ENCODE measurements at regions not wholly inside any gene's neighbourhood (a gene's known extent, or its start where the extent isn't known, plus 50 kb on each side); places are given as distances from the start of the nearest gene placed in this dataset.

DNA sequence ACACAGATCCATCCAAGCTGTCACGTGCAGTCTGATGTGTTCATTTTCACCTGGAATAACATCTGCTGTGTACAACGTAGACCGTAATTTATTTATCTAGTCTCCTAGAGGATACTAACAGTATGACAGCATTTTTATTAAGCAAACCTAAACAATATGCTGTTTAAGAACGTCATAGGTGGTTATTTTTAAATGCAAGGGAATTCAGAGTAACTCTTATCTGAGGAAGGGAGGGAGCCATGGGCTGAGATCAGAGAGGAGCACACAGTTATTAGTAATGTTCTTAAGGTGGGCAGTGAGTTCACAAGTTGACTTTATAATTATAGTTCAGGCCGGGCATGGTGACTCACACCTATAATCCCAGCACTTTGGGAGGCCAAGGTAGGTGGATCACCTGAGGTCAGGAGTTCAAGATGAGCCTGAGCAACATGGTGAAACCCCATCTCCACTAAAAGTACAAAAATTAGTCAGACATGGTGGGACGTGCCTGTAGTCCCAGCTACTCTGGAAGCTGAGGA lies 193.6 kb downstream of the UACA start:
- no peak for DNase-seq (ENCODE audit: low read depth)
- H3K4me3 ChIP-seq (ENCODE audit: low read depth, low read length): no peak overlapping the region
- TF ChIP-seq, protein P1, sequence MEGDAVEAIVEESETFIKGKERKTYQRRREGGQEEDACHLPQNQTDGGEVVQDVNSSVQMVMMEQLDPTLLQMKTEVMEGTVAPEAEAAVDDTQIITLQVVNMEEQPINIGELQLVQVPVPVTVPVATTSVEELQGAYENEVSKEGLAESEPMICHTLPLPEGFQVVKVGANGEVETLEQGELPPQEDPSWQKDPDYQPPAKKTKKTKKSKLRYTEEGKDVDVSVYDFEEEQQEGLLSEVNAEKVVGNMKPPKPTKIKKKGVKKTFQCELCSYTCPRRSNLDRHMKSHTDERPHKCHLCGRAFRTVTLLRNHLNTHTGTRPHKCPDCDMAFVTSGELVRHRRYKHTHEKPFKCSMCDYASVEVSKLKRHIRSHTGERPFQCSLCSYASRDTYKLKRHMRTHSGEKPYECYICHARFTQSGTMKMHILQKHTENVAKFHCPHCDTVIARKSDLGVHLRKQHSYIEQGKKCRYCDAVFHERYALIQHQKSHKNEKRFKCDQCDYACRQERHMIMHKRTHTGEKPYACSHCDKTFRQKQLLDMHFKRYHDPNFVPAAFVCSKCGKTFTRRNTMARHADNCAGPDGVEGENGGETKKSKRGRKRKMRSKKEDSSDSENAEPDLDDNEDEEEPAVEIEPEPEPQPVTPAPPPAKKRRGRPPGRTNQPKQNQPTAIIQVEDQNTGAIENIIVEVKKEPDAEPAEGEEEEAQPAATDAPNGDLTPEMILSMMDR (IDR thresholded peaks at IDR 0.05; ENCODE audit: control insufficient read depth, extremely low read depth, insufficient read depth): no peak

DNA sequence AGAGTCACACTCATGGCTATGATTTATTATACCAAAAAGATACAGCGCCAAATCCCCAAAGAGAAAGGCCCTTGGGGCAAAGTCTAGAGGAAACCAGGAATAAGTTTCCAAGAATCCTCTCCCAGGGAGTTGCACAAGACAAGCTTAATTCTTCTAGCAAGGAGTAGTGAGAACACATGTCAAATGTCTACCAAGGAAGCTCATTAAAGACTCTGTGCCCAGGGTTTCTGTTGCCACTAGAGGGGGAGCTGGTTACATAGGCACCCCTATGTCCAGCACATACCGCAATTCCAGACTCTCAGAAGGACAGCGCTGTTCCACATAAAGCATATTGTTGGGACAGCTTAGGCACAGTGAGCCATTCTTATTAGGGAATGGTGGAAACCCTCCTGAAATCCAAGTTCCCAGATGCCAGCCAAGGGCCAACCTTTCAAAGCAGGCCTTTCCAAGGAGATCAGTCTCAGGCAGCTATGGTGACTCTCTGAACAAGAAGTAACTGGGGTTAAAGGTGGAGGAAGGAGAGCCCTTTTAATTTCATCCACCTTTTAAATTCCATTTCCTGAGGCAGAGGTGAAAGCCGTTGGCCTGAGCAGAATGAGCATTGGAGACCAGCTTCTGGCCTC lies 194.2 kb downstream of the UACA start:
- TF ChIP-seq, protein P1 (IDR thresholded peaks at IDR 0.05; ENCODE audit: control insufficient read depth, extremely low read depth, insufficient read depth): peak; percentile 51
- H3K4me3 ChIP-seq (ENCODE audit: low read depth, low read length): no peak overlapping the region
- DNase-seq (ENCODE audit: low read depth): no peak

DNA sequence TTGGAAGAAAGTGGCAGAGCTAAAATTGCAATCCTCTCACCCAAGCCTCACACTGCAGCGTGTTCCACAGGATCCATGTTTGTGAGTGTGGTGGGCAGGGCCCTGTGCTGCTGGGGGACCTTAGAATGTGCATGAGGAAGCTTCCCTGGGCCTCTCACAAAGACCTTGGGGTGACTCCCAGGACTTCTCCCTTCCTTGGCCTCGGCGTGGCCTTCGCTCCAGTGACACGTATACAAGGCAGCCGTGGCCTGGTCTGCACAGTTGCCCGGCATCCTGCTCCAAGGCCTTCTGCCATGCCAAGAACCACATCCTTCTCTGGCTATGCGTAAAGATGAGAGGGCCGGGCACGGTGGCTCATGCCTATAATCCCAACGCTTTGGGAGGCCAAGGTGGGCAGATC lies 196.4 kb downstream of the UACA start:
- no peak for DNase-seq (ENCODE audit: low read depth)
- TF ChIP-seq, protein P1 (IDR thresholded peaks at IDR 0.05; ENCODE audit: control insufficient read depth, extremely low read depth, insufficient read depth): no peak
- H3K4me3 ChIP-seq (ENCODE audit: low read depth, low read length): no peak overlapping the region

DNA sequence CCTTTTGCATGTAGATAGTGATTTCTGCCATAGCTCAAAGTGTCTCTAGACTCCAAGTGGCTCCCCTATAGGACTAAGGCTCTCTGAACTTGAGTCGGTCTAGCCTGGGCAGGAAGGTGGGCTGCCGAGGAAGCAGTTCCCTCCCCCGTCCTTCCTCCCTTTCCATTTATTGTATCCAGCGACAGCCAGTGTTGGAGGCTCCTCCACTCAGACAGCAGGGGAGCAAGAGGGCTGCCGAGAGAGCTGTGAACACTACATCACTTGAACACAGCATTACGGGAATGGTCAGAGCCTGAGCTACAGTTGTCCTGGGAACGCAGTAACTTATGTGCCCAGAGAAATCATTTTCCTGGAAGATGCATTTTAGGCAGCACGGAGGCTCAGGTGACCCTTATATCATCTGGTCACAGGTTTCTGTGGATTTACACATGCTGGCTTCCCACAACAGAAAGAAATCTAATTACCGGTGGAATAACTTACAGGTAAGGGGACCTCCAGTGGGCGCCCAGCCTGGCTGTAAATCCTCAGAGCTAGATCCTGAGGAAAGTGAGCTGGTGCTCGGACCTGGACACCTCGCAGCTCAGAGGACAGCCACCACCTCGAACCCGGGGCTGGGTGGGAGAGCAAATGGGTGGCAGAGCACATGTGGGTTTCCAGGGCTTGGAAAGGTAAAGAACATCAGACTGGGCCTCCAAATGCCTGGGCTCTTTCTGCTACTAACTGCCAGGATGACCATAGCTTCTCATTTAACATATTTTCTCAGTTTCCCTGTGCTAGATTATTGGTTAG lies 197.1 kb downstream of the UACA start:
- no peak overlapping the region for H3K4me3 ChIP-seq (ENCODE audit: low read depth, low read length)
- TF ChIP-seq, protein P1 (IDR thresholded peaks at IDR 0.05; ENCODE audit: control insufficient read depth, extremely low read depth, insufficient read depth): no peak
- no peak for DNase-seq (ENCODE audit: low read depth)

DNA sequence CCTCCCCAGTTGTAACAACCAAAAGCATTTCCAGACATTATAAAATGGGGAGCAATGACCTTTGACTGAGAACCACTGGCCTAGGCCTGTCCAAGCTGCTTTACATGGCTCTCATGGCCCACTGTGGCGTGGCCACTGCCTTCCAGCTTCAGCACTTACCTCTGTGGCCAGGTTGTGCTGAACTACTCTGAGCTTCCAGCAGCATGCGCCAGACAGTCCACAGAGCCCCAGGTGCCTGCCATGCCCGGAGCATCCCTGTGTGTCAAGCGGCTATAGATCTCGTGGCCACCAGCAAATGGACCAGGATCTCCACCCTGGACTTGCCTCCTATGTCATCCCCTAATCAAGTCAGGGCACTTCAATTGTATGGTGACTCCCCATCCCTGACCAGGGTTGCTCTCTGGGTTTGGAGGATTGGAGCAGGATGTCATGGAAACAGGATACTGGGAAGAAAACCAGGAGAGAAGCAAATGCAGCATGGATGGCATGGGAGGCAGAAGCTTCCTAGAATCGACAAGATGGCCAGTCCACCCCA lies 199.7 kb downstream of the UACA start:
- TF ChIP-seq, protein P1 (IDR thresholded peaks at IDR 0.05; ENCODE audit: control insufficient read depth, extremely low read depth, insufficient read depth): no peak
- no peak overlapping the region for H3K4me3 ChIP-seq (ENCODE audit: low read depth, low read length)
- DNase-seq (ENCODE audit: low read depth): no peak

DNA sequence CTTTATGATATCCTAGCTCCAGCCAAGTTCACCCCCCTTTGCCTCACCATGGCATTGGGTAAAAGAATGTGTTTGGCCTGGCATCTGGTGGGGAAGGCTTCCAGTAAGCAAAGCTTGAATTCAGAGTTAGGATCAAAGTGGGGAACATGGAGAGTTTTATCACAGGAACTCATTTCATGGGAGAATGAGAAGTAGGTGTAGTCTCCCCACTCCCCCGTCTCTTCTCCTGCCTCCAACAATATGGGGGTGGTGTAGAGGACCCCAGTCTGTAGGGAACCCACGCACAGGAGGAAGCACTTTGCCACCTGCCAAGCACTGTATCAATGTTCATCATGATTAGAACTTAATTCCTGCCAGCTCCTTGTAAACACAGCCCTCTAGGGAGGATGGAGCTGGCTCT lies 200.5 kb downstream of the UACA start:
- H3K4me3 ChIP-seq (ENCODE audit: low read depth, low read length): no peak overlapping the region
- DNase-seq (ENCODE audit: low read depth): no peak
- TF ChIP-seq, protein P1 (IDR thresholded peaks at IDR 0.05; ENCODE audit: control insufficient read depth, extremely low read depth, insufficient read depth): no peak
